ENCODE measurements at regions not wholly inside any gene's neighbourhood (a gene's known extent, or its start where the extent isn't known, plus 50 kb on each side); places are given as distances from the start of the nearest gene placed in this dataset.

DNA sequence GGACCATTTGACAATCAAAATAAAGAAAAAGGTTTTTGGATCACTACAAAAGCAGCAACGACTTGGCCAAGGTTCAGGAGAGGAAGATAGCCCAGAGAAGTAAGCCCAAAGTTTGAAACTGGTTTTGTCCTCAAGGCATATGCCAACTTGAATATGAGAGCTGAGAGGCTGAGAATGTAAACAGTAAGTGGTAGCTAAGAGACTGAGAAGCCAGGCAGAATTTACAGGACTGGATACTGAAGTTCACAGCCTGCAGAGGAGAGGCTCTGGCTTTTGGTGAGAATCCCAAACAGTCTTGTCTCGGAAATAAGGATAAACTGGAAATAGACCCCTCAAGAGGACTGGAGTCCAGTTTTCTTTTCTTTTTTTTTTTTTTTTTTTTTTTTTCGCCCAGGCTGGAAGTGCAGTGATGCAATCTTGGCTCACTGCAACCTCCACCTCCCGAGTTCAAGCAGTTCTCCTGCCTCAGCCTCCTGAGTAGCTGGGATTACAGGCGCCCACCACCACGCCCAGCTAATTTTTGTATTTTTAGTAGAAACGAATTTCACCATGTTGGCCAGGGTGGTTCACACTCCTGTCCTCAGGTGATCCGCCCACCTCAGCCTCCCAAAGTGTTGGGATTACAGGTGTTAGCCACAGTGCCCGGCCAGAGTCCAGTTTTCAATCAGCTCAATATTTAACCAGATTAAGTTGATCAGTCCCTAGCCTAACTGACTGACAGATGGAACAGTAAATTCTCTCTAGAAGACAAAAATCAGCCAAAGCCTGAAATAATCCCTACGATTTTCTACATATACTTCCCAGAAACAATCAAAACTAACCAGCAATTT, 82.6 kb upstream of the COCH start:
- TF ChIP-seq SP1 (IDR thresholded peaks at IDR 0.05; ENCODE audit: low read depth) = no peak
- TF ChIP-seq CTCF (IDR thresholded peaks at IDR 0.05 in 2 of 3, conservative IDR thresholded peaks at IDR 0.05 in 1 of 3; ENCODE audit: borderline replicate concordance in 1 of 3, insufficient read depth in 1 of 3, low read depth in 2 of 3, low read length in 2 of 3) = no peak
- TF ChIP-seq POLR2AphosphoS5 (IDR thresholded peaks at IDR 0.05; ENCODE audit: low read depth, low read length) = no peak
- no peak for TF ChIP-seq EZH2phosphoT487 (IDR thresholded peaks at IDR 0.05; ENCODE audit: borderline replicate concordance)
- no peak for TF ChIP-seq REST (IDR thresholded peaks at IDR 0.05; ENCODE audit: low read depth)
- no peak for TF ChIP-seq SIN3A (IDR thresholded peaks at IDR 0.05; ENCODE audit: low read depth)
- TF ChIP-seq EZH2 (IDR thresholded peaks at IDR 0.05) = no peak
- no peak for TF ChIP-seq POLR2A (IDR thresholded peaks at IDR 0.05; ENCODE audit: borderline replicate concordance, extremely low read depth, insufficient read depth, insufficient read length)
- TF ChIP-seq EGR1 (IDR thresholded peaks at IDR 0.05; ENCODE audit: low read depth) = no peak

Data from HCT116 (cell line).